Hippocampal formation (tissue), 2 donors: ENCODE measurements at regions not wholly inside any gene's neighbourhood (a gene's known extent, or its start where the extent isn't known, plus 50 kb on each side); places are given as distances from the start of the nearest gene placed in this dataset.
A peak's percentile ranks its signal among the peaks of the same experiment; 100 is the strongest.
"Not testable (repeated sequence)": the region's sequence is repeated elsewhere in the genome, so short reads cannot be mapped to it uniquely, and the experiment has no call there.

Experiments
- DNase-seq, 2 donors: peaks; one replicate each; lab custom pipeline; 2025; lab: John Stamatoyannopoulos, UW

DNA sequence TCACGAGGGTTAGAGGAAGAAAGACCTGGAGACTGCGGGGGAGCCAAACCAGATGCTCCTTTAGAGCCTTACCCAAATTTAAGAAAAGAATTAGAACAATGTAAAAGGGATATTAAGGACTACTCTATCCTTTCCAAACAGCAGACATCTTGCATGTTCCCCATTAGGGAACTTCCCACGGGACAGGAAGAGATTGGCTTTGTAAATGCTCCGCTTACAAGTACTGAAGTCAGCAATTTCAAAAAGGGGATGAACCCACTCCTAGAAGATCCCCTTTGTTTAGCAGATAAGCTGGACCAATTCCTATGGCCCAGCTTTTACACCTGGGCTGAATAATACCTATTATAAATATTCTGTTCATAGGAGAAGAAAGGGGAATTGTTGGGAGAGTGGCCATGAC is 74.2 kb downstream of the APOBEC1 start:
- no peak for DNase-seq

DNA sequence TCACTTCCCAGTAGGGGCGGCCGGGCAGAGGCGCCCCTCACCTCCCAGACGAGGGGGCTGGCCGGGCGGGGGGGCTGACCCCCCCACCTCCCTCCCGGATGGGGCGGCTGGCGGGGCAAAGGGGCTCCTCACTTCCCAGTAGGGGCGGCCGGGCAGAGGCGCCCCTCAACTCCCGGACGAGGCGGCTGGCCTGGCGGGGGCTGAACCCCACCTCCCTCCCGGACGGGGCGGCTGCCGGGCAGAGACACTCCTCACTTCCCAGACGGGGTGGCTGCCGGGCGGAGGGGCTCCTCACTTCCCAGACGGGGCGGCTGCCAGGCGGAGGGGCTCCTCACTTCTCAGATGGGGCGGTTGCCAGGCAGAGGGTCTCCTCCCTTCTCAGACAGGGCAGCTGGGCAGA is 75.6 kb downstream of the APOBEC1 start:
- DNase-seq: not testable (repeated sequence)

DNA sequence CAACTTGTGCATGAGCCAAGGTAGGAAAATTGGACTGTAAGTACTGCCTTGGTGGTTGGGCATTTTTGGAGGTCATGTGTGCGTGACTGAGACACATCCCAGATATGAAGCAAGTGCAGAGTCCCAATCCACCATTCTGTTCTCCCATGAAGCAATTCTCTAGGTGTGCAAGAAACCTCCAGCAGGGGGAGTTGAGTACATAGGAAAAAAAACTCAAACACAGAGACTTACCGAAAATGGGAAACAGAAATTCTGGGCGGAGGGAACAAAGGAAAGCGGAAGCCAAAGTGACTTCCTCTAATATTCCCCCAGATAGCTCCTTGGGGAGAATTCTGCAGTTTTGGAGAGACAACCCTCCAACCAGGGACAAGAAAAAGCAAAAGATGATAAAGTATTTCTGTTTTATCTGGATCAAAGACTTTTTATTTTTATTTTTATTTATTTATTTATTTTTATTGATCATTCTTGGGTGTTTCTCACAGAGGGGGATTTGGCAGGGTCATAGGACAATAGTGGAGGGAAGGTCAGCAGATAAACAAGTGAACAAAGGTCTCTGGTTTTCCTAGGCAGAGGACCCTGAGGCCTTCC is 76.9 kb downstream of the APOBEC1 start:
- peak in 1 of 2 donors; percentile 7 for DNase-seq

DNA sequence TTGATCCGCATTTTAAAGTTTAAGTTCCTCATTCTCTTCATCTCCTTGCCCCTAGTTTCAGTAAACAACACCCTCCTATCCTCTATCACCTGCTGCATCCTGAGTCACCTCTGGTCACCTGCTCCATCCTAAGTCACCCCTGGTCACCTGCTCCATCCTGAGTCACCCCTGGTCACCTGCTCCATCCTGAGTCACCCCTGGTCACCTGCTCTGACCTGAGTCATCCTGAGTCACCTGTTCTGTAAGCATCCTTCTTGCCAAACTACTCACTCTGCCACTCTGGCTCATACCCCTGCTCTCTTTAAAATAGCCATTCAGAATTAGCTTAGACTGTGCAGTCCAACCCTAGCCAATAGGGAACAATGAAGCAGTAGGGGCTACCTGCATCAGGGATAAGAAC is 80.6 kb upstream of the CD163 start:
- DNase-seq: not testable (repeated sequence)

DNA sequence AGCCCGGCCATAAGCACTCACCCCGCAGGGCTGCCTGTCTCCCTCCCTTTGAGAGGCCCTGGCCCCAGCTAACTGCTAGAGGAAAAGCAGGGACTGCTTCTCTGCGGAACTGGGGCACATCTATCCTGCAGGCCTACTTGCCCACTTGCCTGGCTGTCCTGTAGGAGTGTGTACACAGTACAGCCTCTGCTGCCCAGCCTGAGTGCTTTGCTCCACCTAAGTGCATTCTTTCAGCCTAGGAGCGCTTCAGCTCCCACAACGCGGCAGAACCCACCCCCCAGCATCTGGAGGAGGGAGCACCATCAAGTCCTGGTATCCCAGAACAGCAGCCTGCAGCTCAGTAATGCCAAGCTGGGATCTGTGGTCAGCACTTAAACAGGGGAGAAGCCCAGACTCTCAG is 79.9 kb upstream of the CD163 start:
- DNase-seq: no peak

DNA sequence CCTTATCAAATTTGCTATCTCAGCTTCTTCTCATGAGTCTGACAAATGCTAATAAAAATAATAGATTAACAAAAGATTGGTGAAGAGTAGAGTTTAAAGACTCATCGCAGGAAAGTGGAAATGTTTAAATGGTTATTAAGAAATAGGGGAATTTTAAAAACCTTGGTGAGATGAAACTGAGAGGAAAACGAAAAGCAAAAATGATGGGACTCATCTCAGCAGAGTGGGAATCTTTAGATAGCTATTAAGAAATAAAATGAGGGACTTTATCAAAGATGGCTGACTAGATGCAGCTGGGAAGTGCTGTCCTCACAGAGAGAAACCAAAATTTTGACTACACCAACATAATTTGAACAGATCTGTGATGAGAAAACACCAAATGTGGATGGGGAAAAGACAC is 79.2 kb upstream of the CD163 start:
- no peak for DNase-seq

DNA sequence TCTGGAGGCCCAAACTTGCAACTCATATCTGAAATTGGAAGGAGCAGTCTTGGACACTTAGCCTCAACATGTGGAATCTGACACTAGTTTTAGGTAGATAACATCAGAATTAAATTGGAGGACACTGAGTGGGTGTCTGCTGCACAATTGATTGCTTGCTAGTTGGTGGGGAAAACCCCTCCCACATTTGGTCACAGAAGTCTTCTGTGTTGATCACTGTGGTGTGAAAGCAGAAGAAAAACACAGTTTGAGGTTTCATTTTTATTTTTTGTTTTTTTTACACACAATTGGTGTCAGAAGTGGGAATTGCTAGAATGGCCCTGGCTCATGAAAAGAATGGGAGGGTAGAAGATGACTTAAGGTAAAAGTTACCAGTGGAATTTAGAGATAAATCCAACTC is 78.0 kb upstream of the CD163 start:
- no peak for DNase-seq

DNA sequence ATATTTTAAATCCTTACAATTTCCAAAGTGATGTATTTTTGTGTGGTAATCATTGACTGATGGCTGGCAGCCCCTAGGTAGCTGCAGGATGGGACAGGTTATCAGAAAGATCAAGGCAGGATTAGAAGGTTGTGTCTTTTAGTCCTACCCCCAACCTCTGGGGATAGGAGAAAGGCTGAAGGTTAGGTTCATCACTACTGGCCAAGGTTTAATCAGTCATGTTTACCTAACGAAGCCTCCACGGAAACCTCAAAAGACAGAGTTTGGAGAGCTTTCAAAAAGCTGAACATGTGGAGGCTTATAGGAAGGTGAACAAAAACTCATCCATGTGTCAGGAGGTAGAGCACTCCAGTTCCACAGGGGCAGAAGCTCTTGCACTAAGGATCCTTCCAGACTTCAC is 77.5 kb upstream of the CD163 start:
- DNase-seq: no peak

DNA sequence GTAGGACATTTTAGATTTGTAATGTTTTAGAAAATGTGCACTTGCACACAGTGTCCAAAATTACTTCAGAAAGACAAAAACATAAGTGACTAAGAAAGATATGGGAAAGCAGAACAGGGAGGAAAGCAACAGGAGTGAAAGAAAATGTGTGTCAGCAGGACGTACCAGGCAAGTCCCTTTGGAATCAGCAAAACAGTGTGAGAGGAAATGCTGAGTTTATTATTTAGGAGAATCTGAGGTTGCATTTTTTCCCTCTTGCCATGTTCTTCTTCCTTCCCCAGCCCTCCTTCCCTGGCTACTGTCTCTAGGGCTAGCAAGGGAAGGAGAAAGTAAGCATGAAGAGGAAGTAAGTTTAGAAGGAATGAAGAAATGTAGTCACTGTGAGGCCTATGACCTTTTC is 67.7 kb upstream of the CD163 start:
- no peak for DNase-seq

DNA sequence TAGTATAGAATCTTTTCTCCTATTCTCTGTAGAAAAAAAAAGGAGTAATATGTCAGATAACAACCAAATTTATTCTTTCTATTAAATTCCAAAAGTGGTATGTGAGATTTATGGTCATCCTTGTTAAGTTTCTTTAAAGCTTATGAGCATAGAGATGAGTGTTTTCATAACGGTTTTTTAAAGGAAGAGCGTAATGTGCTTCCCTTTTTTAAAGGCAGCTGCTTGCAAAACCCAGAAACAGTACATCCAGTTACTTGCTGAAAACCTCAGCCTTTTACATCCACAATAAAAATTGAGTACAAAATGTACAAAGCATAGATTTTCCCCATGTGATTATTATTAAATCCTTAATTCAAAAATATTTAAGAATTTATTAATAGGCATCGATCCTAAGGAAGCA is 53.6 kb upstream of the CD163 start:
- DNase-seq: no peak

DNA sequence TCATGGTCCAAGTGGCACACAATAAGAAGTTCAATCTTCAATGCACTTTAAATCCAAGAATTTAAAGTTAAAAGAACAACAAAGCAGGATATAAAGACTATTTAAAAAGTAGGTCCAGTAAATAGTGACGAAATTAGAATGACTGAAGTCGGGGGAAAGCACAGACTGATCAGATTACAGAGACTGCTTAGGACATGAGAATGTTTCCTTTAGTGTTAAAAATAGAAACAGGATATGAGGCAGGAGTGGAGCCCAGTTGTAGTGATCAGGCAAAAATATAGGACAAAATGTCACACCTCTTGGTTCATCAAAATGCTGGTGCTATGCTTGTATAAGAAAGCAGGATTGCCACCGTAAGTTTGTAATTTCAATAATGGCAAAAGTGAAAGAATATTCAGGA is 52.2 kb upstream of the CD163 start:
- DNase-seq: peak in 1 of 2 donors; percentile 10

DNA sequence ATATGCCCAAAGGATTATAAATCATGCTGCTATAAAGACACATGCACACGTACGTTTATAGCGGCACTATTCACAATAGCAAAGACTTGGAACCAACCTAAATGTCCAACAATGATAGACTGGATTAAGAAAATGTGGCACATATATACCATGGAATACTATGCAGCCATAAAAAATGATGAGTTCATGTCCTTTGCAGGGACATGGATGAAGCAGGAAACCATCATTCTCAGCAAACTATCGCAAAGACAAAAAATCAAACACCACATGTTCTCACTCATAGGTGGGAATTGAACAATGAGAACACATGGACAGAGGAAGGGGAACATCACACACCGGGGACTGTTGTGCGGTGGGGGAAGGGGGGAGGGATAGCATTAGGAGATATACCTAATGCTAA is 51.3 kb upstream of the CD163 start:
- DNase-seq: not testable (repeated sequence)
